A549 (cell line): ENCODE measurements at regions not wholly inside any gene's neighbourhood (a gene's known extent, or its start where the extent isn't known, plus 50 kb on each side); places are given as distances from the start of the nearest gene placed in this dataset.

ENCODE experiments used
- ATAC-seq, 2 experiments: fragments of 200-7000 bp in 1 of 2; fragments of >200 bp in 1 of 2; cut with Nextera tagmentation in 1 of 2; cut with Tn5 transposase in 1 of 2; 3 replicates each; pipeline versions ENCODE4 v1.8.0 to v1.9.1; 2018 to 2020; ENCODE audit warnings: mild to moderate bottlenecking in 1 of 2, moderate library complexity in 1 of 2
- CTCF ChIA-PET: fragments of 300-600 bp; sonication (Branson Sonifier 250); formaldehyde crosslinking; extraction: SDS; loops from one replicate; lab custom pipeline; 2021; ENCODE audit warnings: antibody characterized with exemption, inconsistent platforms; lab: Yijun Ruan, JAX
- POLR2A ChIA-PET: fragments of 350-600 bp; formaldehyde crosslinking; extraction: SDS; loops from one replicate; lab custom pipeline; 2021; ENCODE audit warnings: antibody characterized with exemption, inconsistent platforms; lab: Yijun Ruan, JAX
- DNase-seq, 2 experiments: peaks; one replicate each; pipeline versions ENCODE4 v3.0.0 to v3.0.0-alpha.2; 2011 to 2016; ENCODE audit warnings: low read depth in 1 of 2, low spot score in 1 of 2
- FAIRE-seq: peaks from 2 replicates; lab custom pipeline; 2011; peaks lifted over from hg19 to GRCh38; lab: Jason Lieb, UNC
- H3K27ac ChIP-seq, 2 experiments: fragments of >200 bp; sonication (Bioruptor Twin); formaldehyde crosslinking; 3 replicates each; pipeline ENCODE4 v1.5.1; 2016 to 2017
- H3K4me1 ChIP-seq: fragments of >200 bp; sonication (Bioruptor Twin); formaldehyde crosslinking; 3 replicates; pipeline ENCODE4 v1.6.1; 2016
- H3K4me2 ChIP-seq: fragments of >200 bp; sonication (Bioruptor Twin); formaldehyde crosslinking; 3 replicates; pipeline ENCODE4 v1.6.1; 2016
- H3K4me3 ChIP-seq: fragments of >200 bp; sonication (Bioruptor Twin); formaldehyde crosslinking; 3 replicates; pipeline ENCODE4 v1.5.1; 2016
- H3K9me3 ChIP-seq: fragments of >200 bp; sonication (Bioruptor Twin); formaldehyde crosslinking; 3 replicates; pipeline ENCODE4 v1.6.1; 2016
- BCL3 ChIP-seq: fragments of >200 bp; sonication (Bioruptor Twin); formaldehyde crosslinking; IDR thresholded peaks from 3 replicates; pipeline ENCODE4 v1.6.1; 2016
- BHLHE40 ChIP-seq: IDR thresholded peaks from 2 replicates; pipeline ENCODE4 v1.6.1; 2012; ENCODE audit warnings: low read depth, low read length, inconsistent platforms
- CBX2 ChIP-seq: fragments of 200-600 bp; sonication (generic); IDR thresholded peaks from 2 replicates; pipeline ENCODE4 v1.6.1; 2016; ENCODE audit warnings: low read depth, mild to moderate bottlenecking, borderline replicate concordance
- EHMT2 ChIP-seq: fragments of 200-600 bp; sonication (generic); IDR thresholded peaks from 2 replicates; pipeline ENCODE4 v1.6.1; 2016; ENCODE audit warnings: antibody characterized with exemption, low read depth, mild to moderate bottlenecking, moderate library complexity
- EP300 ChIP-seq, 2 experiments: fragments of >200 bp; sonication (Bioruptor Twin); formaldehyde crosslinking; IDR thresholded peaks; 2 replicates in 1 of 2; 3 replicates in 1 of 2; pipeline ENCODE4 v1.6.1; 2016 to 2017
- FOSL2 ChIP-seq, 2 experiments: fragments of 450-650 bp in 1 of 2; fragments of >200 bp in 1 of 2; sonication (Bioruptor Twin) in 1 of 2; formaldehyde crosslinking; IDR thresholded peaks; 2 replicates each; pipeline versions ENCODE4 v1.5.0 to v1.6.1; 2016 to 2020; ENCODE audit warnings: mild to moderate bottlenecking in 1 of 2, moderate library complexity in 1 of 2
- HES2 ChIP-seq: fragments of >200 bp; sonication (Bioruptor Twin); formaldehyde crosslinking; IDR thresholded peaks from 2 replicates; pipeline ENCODE4 v1.6.1; 2016
- HEYL ChIP-seq: fragments of 250-450 bp; sonication (Bioruptor Pico); IDR thresholded peaks from 2 replicates; pipeline ENCODE4 v1.8.0; 2021; ENCODE audit warnings: mild to moderate bottlenecking, moderate library complexity
- MAX ChIP-seq: IDR thresholded peaks from 2 replicates; pipeline ENCODE4 v1.6.1; 2012
- POLR2AphosphoS2 ChIP-seq: conservative IDR thresholded peaks from 2 replicates; pipeline ENCODE4 v1.6.1; 2012; ENCODE audit warnings: low read length, improper control_type of control experiment, inconsistent platforms
- REST ChIP-seq: fragments of 200-600 bp; sonication (generic); IDR thresholded peaks from 2 replicates; pipeline ENCODE4 v1.6.1; 2016; ENCODE audit warnings: antibody characterized with exemption, mild to moderate bottlenecking, moderate library complexity
- SMC3 ChIP-seq: fragments of >200 bp; sonication (Bioruptor Twin); formaldehyde crosslinking; IDR thresholded peaks from 3 replicates; pipeline ENCODE4 v1.6.1; 2018; ENCODE audit warnings: inconsistent platforms
- WGBS: methylation state at CpG from one replicate; pipeline ENCODE4 v1.1.6; 2017; ENCODE audit errors: missing lambda C conversion rate; 5-methylcytosine and 5-hydroxymethylcytosine counted together
- TF ChIP-seq, protein P1 (sequence below): fragments of 250-450 bp; sonication (Bioruptor Pico); IDR thresholded peaks from 2 replicates; pipeline ENCODE4 v1.5.0; 2021; ENCODE audit warnings: mild to moderate bottlenecking, moderate library complexity, borderline replicate concordance
- TF ChIP-seq, protein P2 (sequence below): fragments of 150-350 bp; IDR thresholded peaks from 2 replicates; pipeline ENCODE4 v1.6.1; 2014; ENCODE audit warnings: low read depth, mild to moderate bottlenecking, low read length

- CTCF ChIA-PET: interaction anchor here (1.6 kb wide), 1 partner anchor 12 kb away, joined by 3 read pairs; no protein-coding TSS in a partner anchor
- no peaks in the 10 kb centered on the region for H3K9me3 ChIP-seq
- no peak for TF ChIP-seq REST
- TF ChIP-seq, protein P1, sequence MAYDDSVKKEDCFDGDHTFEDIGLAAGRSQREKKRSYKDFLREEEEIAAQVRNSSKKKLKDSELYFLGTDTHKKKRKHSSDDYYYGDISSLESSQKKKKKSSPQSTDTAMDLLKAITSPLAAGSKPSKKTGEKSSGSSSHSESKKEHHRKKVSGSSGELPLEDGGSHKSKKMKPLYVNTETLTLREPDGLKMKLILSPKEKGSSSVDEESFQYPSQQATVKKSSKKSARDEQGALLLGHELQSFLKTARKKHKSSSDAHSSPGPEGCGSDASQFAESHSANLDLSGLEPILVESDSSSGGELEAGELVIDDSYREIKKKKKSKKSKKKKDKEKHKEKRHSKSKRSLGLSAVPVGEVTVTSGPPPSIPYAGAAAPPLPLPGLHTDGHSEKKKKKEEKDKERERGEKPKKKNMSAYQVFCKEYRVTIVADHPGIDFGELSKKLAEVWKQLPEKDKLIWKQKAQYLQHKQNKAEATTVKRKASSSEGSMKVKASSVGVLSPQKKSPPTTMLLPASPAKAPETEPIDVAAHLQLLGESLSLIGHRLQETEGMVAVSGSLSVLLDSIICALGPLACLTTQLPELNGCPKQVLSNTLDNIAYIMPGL (CRISPR knock-in tag): no peak
- TF ChIP-seq POLR2AphosphoS2: no peak
- TF ChIP-seq CBX2: no peak
- TF ChIP-seq HES2: no peak
- no peak for TF ChIP-seq EP300 (IDR thresholded peaks at IDR 0.05)
- no peak for TF ChIP-seq FOSL2 (IDR thresholded peaks at IDR 0.05)
- no peak for TF ChIP-seq FOSL2 (CRISPR knock-in tag; IDR thresholded peaks at IDR 0.05)
- TF ChIP-seq BCL3: no peak
- no peak for TF ChIP-seq MAX
- no peak for TF ChIP-seq EHMT2
- TF ChIP-seq HEYL (CRISPR knock-in tag): no peak
- TF ChIP-seq BHLHE40: no peak
- TF ChIP-seq, all 56 proteins: peak for 0
- no peak for FAIRE-seq
- DNase-seq: no peak
- H3K4me1 ChIP-seq: no peaks in the 10 kb centered on the region
- H3K4me3 ChIP-seq: no peak overlapping the region
- no peak overlapping the region for H3K4me2 ChIP-seq
- H3K27ac ChIP-seq: no peak overlapping the region
- 50% methylated on average over 6 of the region's 6 CpGs for WGBS
- ATAC-seq: no peak
- POLR2A ChIA-PET: no interaction called here
These were observed 138.4 kb upstream of the BDNF start for GRCh38 chr11:27838674-27839073.

- no peak for FAIRE-seq
- no peak overlapping the region for H3K4me3 ChIP-seq
- H3K9me3 ChIP-seq: no peaks in the 10 kb centered on the region
- no peak overlapping the region for H3K27ac ChIP-seq
- no peak for ATAC-seq
- no peaks in the 10 kb centered on the region for H3K4me1 ChIP-seq
- TF ChIP-seq, protein P2, sequence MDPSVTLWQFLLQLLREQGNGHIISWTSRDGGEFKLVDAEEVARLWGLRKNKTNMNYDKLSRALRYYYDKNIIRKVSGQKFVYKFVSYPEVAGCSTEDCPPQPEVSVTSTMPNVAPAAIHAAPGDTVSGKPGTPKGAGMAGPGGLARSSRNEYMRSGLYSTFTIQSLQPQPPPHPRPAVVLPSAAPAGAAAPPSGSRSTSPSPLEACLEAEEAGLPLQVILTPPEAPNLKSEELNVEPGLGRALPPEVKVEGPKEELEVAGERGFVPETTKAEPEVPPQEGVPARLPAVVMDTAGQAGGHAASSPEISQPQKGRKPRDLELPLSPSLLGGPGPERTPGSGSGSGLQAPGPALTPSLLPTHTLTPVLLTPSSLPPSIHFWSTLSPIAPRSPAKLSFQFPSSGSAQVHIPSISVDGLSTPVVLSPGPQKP: no peak
- TF ChIP-seq POLR2AphosphoS2 (no peak), SMC3 (no peak)
- no peak for DNase-seq
- CTCF ChIA-PET: interaction anchor here (1.0 kb wide), 1 partner anchor 21 kb away, joined by 3 read pairs; no protein-coding TSS in a partner anchor
- POLR2A ChIA-PET: no interaction called here
- 38% methylated on average over 1 of the region's 2 CpGs for WGBS
- no peak overlapping the region for H3K4me2 ChIP-seq
These were observed 137.8 kb upstream of the BDNF start for GRCh38 chr11:27837895-27838563.
